Vagina (tissue), 2 donors: ENCODE measurements at regions not wholly inside any gene's neighbourhood (a gene's known extent, or its start where the extent isn't known, plus 50 kb on each side); places are given as distances from the start of the nearest gene placed in this dataset.

Experiments
- CTCF ChIP-seq, 3 experiments: fragments of 450-650 bp in 2 of 3; fragments of 200-600 bp in 1 of 3; sonication (generic) in 1 of 3; IDR thresholded peaks; one replicate each; pipeline ENCODE4 v1.5.1; 2017 to 2019; ENCODE audit warnings: antibody characterized with exemption in 3 of 3, mild to moderate bottlenecking in 2 of 3, moderate library complexity in 2 of 3
- POLR2A ChIP-seq, 2 donors: fragments of 450-650 bp; IDR thresholded peaks; one replicate each; pipeline ENCODE4 v1.6.1; 2017; ENCODE audit warnings: antibody characterized with exemption in 2 of 2, mild to moderate bottlenecking in 2 of 2, moderate library complexity in 2 of 2
- POLR2AphosphoS5 ChIP-seq, 2 donors: sonication (generic); formaldehyde crosslinking; IDR thresholded peaks; one replicate each; pipeline ENCODE4 v1.9.0; 2017; ENCODE audit warnings: antibody characterized with exemption in 2 of 2, mild to moderate bottlenecking in 2 of 2, low read depth in 1 of 2; ENCODE audit not compliant: insufficient read depth in 1 of 2

DNA sequence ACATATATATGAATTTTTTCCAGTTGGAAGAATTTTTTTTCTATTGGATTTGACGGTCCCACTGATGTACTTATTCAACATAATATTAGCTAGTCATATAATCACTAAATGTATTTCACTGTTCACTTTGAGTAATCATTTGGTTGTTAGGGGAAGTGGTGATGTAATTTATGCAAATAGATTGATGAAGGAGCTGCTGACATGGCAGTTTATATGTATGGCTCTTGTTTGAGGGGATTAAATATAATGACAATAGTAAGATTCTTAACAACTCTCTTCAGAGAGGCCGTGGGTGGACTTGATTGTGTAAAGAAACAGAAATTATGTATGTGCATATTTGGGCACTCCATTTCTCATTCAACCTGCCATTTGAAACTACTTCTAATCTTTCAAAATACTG, 653.6 kb upstream of the ADGRL4 start:
- no peak for TF ChIP-seq CTCF (IDR thresholded peaks at IDR 0.05)
- TF ChIP-seq POLR2A (IDR thresholded peaks at IDR 0.05), result no peak
- TF ChIP-seq POLR2AphosphoS5 (IDR thresholded peaks at IDR 0.05; ENCODE audit: insufficient read depth in 1 of 2, low read depth in 1 of 2), result no peak
